Osteocyte (in vitro differentiated cells): ENCODE measurements at regions not wholly inside any gene's neighbourhood (a gene's known extent, or its start where the extent isn't known, plus 50 kb on each side); places are given as distances from the start of the nearest gene placed in this dataset.

Experiments used
- DNase-seq: peaks from one replicate; pipeline ENCODE4 v3.0.0; 2021; ENCODE audit warnings: mixed read lengths; ENCODE audit not compliant: unreplicated experiment; ENCODE audit errors: extremely low spot score
- H3K27ac Mint-ChIP-seq: one replicate; pipeline ENCODE4 v1.8.0; 2021; ENCODE audit warnings: mild to moderate bottlenecking, mixed read lengths; ENCODE audit not compliant: unreplicated experiment
- H3K27me3 Mint-ChIP-seq: one replicate; pipeline ENCODE4 v1.8.0; 2021; ENCODE audit warnings: mixed read lengths; ENCODE audit not compliant: unreplicated experiment
- H3K36me3 Mint-ChIP-seq: one replicate; pipeline ENCODE4 v1.8.0; 2021; ENCODE audit warnings: mixed read lengths; ENCODE audit not compliant: unreplicated experiment
- H3K4me1 Mint-ChIP-seq: one replicate; pipeline ENCODE4 v1.8.0; 2021; ENCODE audit warnings: mixed read lengths; ENCODE audit not compliant: unreplicated experiment
- H3K4me3 Mint-ChIP-seq: one replicate; pipeline ENCODE4 v1.8.0; 2021; ENCODE audit warnings: mild to moderate bottlenecking, moderate library complexity, mixed read lengths; ENCODE audit not compliant: unreplicated experiment
- H3K9me3 Mint-ChIP-seq: one replicate; pipeline ENCODE4 v1.8.0; 2021; ENCODE audit warnings: mixed read lengths; ENCODE audit not compliant: unreplicated experiment
- TF ChIP-seq, protein P1 (sequence below): fragments of 200-600 bp; sonication (generic); IDR thresholded peaks from 2 replicates; pipeline ENCODE4 v1.5.0; 2021; ENCODE audit warnings: antibody characterized with exemption, mild to moderate bottlenecking, moderate library complexity

DNA sequence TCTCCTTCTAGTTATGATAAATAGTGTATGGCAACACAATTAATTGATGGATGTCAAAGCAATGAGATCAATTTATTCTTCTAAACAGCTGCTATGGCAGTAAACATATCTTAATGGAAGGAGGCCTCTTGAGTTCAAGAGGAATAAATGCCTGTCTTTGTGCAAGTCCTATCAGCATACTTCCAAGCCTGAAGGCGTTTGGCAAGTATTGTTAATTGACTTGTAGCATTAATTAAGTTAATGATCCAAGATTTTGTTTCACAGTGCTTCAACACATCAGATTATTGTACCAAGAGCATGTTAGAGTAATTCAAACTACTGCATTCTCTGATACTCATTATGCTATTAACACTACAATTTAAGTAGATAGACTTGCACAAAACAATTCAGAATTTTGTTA, 144.8 kb downstream of the FAT4 start:
- peaks cover 4% of the 10 kb centered on the region for H3K9me3 Mint-ChIP-seq
- H3K4me3 Mint-ChIP-seq = no peak overlapping the region
- DNase-seq = no peak
- H3K27me3 Mint-ChIP-seq = no peaks in the 10 kb centered on the region
- H3K27ac Mint-ChIP-seq = no peak overlapping the region
- peaks cover 30% of the 10 kb centered on the region for H3K36me3 Mint-ChIP-seq
- peaks cover 2% of the 10 kb centered on the region for H3K4me1 Mint-ChIP-seq
- TF ChIP-seq, protein P1, sequence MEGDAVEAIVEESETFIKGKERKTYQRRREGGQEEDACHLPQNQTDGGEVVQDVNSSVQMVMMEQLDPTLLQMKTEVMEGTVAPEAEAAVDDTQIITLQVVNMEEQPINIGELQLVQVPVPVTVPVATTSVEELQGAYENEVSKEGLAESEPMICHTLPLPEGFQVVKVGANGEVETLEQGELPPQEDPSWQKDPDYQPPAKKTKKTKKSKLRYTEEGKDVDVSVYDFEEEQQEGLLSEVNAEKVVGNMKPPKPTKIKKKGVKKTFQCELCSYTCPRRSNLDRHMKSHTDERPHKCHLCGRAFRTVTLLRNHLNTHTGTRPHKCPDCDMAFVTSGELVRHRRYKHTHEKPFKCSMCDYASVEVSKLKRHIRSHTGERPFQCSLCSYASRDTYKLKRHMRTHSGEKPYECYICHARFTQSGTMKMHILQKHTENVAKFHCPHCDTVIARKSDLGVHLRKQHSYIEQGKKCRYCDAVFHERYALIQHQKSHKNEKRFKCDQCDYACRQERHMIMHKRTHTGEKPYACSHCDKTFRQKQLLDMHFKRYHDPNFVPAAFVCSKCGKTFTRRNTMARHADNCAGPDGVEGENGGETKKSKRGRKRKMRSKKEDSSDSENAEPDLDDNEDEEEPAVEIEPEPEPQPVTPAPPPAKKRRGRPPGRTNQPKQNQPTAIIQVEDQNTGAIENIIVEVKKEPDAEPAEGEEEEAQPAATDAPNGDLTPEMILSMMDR = no peak

DNA sequence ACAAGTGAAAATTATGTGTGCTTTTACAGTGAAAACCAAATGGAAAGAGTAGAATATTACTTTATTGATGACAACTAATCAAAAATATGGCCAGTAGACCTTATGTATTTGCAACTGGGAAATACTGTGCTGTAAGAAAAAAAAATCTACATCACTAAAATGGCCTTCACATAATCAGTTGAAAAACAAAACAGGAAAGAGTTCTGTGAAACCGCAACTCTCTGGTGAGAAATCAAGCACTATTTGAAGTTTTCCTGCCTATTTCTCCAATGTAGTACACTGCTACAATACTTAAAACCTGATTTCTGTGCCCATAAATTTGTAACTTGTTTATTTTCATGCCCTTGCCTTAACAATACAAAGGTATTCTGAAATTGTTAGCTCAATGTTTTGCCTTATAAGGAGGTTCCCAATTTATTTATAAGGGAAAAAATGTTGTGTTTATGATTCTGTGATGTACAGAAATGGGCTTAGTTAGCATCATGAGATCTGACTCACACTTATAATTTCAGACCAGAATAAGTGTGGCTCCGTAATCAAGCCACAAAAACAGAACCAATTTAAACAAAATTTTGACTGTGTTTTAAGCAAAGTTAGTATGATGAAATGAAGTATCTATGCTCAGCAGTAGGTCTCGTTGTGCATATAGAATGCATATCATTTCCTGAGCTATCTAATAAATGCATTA, 147.1 kb downstream of the FAT4 start:
- peaks cover 4% of the 10 kb centered on the region for H3K9me3 Mint-ChIP-seq
- H3K27ac Mint-ChIP-seq = no peak overlapping the region
- TF ChIP-seq, protein P1 = no peak
- H3K4me3 Mint-ChIP-seq = no peak overlapping the region
- peaks cover 10% of the 10 kb centered on the region for H3K4me1 Mint-ChIP-seq
- H3K27me3 Mint-ChIP-seq = no peaks in the 10 kb centered on the region
- H3K36me3 Mint-ChIP-seq = peaks cover 24% of the 10 kb centered on the region
- no peak for DNase-seq

DNA sequence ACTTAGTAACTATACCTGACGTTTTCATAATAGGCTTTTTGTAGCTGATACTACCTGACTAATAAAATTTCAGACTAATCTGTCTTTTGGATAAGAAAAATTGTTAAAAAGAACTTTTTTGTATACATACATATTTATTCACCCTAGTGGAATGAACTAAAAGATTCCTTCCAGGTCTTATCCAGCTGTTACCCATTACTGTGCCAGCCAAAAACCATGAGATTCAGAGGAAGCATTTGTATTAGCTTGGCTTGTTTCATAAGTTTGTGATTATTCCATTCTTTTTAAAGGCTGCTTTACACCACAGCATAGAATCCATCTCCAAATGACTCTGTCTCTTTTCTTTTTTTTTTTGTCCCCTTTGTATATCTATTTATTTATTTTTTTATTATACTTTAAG, 149.4 kb downstream of the FAT4 start:
- Mint-ChIP-seq H3K9me3 (peaks cover 4% of the 10 kb centered on the region), H3K27ac (no peak overlapping the region), H3K4me3 (no peak overlapping the region), H3K27me3 (no peaks in the 10 kb centered on the region), H3K4me1 (peaks cover 11% of the 10 kb centered on the region), H3K36me3 (peaks cover 34% of the 10 kb centered on the region)
- no peak for DNase-seq
- TF ChIP-seq, protein P1 = no peak

DNA sequence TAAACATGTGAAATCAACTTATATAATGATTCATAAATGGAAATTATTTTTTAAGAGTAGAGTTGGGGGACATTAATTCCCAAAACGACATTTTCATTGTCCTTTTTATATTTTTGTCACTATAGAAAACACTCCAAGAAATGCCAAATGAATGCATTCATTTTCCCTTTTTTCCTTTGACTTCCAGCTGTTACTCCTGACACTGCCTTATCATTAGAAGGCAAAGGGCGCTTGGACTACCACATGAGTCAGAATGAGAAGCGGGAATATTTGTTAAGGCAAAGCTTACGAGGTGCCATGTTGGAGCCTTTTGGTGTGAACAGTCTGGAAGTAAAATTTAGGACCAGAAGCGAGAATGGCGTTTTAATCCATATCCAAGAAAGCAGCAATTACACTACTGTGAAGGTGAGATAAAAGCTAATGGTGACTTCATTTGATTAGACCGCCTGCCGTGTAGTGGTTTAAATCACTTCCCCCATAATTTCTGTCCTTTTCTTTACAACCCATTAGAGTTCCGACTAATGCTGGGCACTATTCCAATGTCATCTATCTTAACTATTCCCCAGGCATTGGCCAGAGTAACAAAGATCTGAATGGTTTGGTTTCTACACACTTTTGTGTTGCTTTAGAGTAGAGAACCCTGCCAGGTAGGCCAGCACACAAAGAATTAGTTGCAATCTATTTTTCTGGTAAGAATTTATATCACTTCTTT, 166.7 kb downstream of the FAT4 start:
- TF ChIP-seq, protein P1 = no peak
- Mint-ChIP-seq H3K27me3 (no peaks in the 10 kb centered on the region), H3K27ac (no peak overlapping the region), H3K9me3 (peaks cover 5% of the 10 kb centered on the region), H3K36me3 (peaks cover 57% of the 10 kb centered on the region), H3K4me1 (no peaks in the 10 kb centered on the region), H3K4me3 (no peak overlapping the region)
- no peak for DNase-seq

DNA sequence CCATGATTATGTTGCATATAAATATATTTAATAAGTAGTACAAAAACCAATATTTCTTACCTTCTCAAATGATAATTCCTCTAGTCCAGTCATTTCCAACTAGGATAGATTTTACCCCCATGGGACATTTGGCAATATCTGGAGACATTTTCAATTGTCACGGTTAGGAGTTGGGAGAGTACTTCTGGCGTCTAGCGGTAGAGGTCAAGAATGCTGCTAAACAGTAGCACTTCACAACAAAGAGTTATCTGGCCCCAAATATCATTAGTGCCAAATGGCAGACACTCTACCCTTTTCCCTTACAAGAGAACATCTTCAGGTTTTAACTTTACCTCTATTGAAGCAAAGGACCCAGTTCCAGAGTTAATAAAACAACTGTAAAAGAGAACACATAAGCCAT, 168.1 kb downstream of the FAT4 start:
- Mint-ChIP-seq H3K36me3 (peaks cover 55% of the 10 kb centered on the region), H3K9me3 (peaks cover 5% of the 10 kb centered on the region), H3K4me1 (no peaks in the 10 kb centered on the region), H3K4me3 (no peak overlapping the region), H3K27ac (no peak overlapping the region), H3K27me3 (no peaks in the 10 kb centered on the region)
- TF ChIP-seq, protein P1 = no peak
- no peak for DNase-seq
